22Rv1 (cell line): ENCODE measurements at regions not wholly inside any gene's neighbourhood (a gene's known extent, or its start where the extent isn't known, plus 50 kb on each side); places are given as distances from the start of the nearest gene placed in this dataset.

ENCODE experiments used
- H3K27ac ChIP-seq: fragments of 450-650 bp; 2 replicates; pipeline ENCODE4 v1.5.1; 2017
- ZFX ChIP-seq: fragments of 450-650 bp; IDR thresholded peaks from 2 replicates; pipeline ENCODE4 v1.6.1; 2017; ENCODE audit warnings: antibody characterized with exemption, borderline replicate concordance
- TF ChIP-seq, protein P1 (sequence below): fragments of 450-650 bp; IDR thresholded peaks from 2 replicates; pipeline ENCODE4 v1.5.1; 2017; ENCODE audit warnings: mild to moderate bottlenecking

DNA sequence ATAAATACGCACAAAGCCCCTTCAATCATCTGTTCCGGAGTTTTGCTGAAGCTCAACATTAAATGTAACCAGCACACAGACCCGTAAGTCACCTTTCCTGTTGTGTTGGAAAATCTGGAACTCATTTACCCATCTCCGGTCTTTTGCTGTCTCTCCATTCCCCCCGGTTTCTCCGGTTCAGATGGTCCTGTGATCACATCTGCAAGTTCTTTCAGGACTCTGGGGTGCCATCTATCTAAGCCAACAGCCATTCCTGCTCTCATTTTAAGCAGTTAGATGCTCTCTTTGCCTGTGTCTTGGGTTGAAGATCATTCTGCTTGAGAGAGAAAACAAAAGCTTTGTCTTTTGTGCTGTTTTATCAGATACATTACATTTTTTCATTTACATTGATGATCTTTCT is 91.7 kb upstream of the TGIF1 start:
- no peak overlapping the region for H3K27ac ChIP-seq

DNA sequence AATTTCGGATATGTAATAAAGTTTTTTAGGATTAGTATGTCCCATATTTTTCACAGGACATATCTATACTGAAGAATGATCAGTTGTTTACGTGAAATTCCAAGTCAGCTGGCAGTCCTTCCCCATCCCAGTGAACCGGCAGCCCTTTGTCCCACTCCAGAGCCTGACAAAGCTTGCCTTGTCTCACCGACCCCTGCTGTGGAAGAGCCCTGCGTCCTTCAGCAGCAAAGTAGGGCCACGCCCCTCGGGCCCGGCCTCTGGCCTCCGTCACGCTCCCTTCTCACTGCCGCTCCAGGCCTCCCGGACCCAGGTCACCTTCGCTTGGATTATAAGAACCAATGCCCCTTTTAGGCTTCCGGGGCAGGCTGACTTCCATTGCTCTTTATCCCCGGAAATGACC is 89.8 kb upstream of the TGIF1 start:
- no peak overlapping the region for H3K27ac ChIP-seq
- TF ChIP-seq, protein P1, sequence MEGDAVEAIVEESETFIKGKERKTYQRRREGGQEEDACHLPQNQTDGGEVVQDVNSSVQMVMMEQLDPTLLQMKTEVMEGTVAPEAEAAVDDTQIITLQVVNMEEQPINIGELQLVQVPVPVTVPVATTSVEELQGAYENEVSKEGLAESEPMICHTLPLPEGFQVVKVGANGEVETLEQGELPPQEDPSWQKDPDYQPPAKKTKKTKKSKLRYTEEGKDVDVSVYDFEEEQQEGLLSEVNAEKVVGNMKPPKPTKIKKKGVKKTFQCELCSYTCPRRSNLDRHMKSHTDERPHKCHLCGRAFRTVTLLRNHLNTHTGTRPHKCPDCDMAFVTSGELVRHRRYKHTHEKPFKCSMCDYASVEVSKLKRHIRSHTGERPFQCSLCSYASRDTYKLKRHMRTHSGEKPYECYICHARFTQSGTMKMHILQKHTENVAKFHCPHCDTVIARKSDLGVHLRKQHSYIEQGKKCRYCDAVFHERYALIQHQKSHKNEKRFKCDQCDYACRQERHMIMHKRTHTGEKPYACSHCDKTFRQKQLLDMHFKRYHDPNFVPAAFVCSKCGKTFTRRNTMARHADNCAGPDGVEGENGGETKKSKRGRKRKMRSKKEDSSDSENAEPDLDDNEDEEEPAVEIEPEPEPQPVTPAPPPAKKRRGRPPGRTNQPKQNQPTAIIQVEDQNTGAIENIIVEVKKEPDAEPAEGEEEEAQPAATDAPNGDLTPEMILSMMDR: no peak
- TF ChIP-seq ZFX: no peak

More for the DNA sequence above, 91.7 kb upstream of the TGIF1 start:
- TF ChIP-seq ZFX: no peak

DNA sequence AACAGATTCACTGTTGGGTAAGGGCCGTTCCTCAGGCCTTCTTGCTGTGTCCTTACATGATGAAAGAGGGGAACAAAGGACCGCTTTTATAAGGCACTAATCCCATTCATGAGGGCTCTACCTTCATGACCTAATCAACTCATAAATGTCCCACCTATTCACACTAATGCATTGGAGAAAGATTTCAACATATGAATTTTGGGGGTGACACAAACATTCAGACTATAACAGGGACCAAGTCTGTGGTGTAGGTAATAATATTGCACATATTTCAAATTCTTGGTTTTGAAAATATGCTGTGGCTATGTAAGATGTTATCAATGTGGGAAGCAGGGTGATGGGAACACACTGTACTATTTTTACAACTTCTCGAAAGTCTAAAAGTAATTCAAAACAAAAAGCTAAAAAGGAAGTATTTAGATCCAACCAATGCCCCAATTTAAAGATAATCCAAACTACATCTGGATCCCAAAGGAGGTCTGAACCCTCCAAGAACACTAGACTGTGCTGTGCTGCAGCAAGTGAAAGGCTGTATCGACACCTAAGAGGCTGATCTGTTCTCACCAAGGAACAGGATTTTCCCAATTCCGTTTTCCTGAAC is 82.4 kb upstream of the TGIF1 start:
- H3K27ac ChIP-seq: no peak overlapping the region
- TF ChIP-seq, protein P1: no peak
- TF ChIP-seq ZFX: no peak

DNA sequence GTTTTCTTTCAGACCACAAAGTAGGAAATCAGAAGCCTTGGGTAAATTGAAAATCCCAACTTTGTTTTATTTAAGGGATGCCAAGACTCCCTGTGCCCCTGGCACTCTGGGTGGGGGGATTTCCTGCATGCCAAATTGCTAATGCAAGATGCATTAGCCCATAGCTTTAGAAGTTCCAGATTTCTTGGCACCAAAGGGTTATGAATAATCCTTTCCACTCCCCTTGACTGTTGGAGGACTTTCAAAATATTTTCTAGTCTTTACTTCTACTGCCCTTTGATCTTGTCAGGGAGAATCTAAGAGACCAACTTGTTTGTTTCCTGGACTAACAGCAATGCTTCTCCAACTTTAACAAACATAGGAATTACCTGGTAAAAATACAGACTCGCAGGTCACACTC is 81.8 kb upstream of the TGIF1 start:
- TF ChIP-seq ZFX: no peak
- TF ChIP-seq, protein P1: no peak
- no peak overlapping the region for H3K27ac ChIP-seq

DNA sequence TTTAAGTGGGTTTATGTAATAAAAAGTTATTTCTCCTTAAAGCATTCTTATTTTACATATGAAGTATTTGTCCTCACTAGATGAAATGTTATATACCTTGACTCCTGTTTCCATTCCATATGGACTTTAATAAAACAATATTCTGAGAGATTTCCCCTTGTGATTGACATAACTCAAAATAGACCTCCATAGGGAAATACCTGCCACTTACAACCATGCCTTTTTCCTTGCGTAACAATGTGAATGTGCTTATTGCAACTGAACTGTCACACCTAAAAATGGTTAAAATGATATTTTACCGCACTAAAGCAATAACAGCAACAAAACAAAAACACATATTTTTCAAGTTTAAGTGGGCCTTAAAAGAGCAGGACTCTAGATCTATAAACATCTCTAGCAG is 70.3 kb upstream of the TGIF1 start:
- TF ChIP-seq, protein P1: no peak
- no peak for TF ChIP-seq ZFX
- no peak overlapping the region for H3K27ac ChIP-seq

DNA sequence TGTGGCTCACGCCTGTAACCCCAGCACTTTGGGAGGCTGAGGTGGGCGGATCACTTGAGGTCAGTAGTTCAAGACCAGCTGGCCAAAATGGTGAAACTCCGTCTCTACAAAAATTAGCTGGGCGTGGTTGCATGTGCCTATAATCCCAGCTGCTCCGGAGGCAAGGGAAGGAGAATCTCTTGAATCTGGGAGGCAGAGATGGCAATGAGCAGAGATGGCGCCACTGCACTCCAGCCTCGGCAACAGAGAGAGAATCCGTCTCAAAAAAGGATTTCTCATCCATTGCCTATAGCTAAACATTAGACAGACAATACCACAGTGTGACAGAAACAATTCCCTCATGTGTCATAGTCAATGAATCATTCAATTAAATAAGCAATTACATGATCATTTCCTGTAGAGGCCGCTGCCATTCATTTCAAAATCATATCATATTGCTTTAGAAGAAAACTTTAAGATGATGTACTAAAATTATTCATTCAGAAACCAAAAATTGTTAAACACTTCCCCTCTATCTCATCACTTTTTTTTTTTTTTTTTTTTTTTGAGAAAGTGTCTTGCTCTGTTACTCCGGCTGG is 69.5 kb upstream of the TGIF1 start:
- H3K27ac ChIP-seq: no peak overlapping the region
- no peak for TF ChIP-seq ZFX
- TF ChIP-seq, protein P1: peak; percentile 26

DNA sequence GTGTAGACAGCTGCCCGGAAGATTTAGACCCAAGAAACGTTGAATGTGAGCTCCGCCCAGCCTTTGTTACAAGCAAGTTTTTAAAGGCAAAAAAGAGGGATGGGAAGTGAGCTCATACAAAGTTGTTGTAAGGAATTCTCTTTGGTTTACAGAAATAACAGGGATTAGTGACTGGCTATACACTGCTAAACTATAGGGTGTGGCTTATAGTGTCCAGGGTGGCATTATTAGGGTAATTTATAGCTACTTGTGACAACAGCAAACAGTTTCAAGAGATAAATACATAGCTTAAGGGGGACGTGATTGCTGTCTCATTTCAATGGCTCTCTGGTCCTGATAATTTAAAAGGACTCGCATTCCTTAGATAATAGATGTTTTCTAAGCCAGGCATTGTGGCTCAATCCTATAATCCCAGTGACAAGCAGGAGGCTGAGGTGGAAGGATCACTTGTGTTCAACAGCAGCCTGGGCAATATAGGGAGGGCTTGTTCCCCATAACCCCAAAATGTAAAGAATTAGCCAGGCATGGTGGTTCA is 66.5 kb upstream of the TGIF1 start:
- no peak overlapping the region for H3K27ac ChIP-seq
- TF ChIP-seq ZFX: no peak
- TF ChIP-seq, protein P1: no peak
